HG03520 (cell line): ENCODE measurements at regions not wholly inside any gene's neighbourhood (a gene's known extent, or its start where the extent isn't known, plus 50 kb on each side); places are given as distances from the start of the nearest gene placed in this dataset.

Source experiments
- ATAC-seq: cut with Tn5 transposase; IDR thresholded peaks from one replicate; pipeline ENCODE4 v1.9.1; 2021; ENCODE audit warnings: mild to moderate bottlenecking, moderate library complexity; ENCODE audit not compliant: unreplicated experiment

DNA sequence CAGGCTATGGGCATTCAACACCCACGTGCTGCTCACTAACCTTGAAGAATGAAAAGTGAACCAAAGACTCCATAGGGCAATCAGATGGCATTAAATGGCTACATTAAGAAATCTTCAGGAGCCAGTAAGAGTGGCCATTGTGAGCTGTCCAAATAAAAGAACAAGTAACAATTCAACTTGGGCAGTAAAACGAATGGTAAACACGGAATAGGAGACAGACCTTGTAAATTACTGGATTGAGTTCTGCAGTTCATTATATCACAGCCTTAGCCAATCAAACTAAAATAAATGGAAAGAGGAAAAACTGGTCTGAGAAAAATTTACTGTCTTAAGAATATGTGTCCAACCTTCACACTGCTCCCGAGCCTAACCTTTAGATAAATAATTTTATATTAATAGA is 306.5 kb upstream of the ZNF521 start:
- no peak for ATAC-seq

DNA sequence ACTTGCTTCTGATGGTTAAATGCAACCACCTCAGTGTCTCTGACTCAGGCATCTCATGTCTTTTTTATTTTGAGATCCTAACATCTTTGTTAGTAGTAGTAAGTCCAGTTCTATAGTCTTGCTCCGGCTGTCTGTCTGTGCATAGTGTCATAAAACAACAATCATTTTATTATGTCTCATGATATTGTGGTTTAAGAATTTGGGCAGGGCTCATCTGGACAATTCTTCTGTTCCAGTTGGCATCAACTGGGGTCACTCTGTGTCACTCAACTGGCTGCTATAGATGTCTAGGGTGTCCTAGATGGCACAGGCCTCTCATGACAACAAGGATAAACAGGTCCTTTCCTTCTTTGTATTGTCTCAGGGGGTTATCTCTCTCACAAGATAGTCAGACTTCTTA is 299.6 kb upstream of the ZNF521 start:
- no peak for ATAC-seq

DNA sequence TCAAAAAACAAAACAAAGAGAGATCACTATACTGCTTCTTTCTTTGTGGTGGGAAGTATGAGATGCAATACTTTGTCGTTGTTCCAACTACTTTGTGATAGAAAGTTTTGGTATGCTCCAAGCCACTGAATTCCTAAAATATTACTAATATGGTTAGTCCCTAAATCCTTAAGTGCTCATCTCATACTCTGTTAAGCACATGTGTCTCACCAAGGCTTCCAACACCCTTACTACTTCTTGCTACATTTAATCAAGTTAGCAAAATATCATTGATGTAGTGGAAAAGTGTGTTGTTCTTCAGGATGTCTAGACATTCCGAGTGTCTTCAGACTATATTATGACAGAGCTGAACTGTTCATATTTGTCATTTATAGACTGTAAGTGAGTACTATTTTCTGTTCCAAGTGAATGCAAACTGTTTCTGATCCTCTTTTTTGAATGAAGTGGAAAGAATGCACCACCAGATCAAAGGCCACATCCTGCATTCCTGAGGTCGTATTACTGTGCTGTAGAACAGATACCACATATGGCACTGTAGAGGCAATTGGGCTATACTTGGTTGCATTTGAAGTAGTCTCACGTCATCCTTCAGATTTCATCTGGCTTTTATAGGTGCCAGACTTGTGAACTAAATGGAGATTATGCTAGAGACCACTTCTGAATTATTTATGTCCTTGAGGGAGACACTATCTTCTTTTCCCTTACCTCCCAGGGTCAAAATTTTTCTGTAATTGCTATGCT is 298.4 kb upstream of the ZNF521 start:
- ATAC-seq = no peak

DNA sequence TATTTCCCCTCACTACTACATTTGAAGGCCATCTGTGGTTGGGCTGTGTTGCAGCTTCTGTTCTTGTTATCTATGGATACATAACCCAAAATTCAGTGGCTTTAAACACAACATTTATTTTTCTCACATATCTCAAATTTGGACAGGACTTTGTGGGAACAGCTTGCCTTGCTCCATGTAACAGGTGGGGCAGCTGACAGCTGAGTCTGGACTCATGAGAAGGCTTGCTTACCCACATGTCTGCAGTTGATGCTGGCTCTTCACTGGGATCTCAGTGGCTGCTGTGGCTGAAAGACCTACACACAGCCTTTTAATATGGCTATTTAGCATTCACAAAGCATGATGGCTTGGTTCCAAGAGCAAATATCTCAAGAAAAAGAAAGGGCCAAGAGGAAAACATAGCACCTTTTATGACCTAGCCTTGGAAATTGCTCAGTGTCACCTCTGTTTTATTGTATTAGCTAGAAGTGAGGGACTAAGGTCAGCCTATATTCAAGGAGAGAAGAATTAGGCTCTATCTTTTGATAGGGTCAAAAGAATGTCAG is 296.8 kb upstream of the ZNF521 start:
- ATAC-seq = no peak

DNA sequence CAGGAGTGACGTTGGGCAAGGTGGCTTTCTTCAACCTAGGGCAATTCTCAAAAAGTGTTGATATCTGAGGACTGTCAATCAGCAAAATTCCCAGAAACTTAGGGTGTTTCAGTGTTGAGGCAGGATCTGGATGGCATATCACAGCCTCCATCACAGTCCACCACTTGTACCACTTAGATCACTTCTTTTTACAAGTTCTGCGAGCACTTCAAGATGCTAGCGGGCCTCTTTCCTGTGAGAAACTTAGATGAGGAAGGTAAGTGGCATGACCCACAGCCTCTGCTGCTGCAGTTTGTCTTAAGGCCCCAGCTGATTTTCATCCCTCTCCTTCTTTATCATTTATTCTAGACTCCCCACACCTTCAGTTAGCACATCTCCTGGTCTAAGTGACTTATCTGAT is 295.4 kb upstream of the ZNF521 start:
- no peak for ATAC-seq

DNA sequence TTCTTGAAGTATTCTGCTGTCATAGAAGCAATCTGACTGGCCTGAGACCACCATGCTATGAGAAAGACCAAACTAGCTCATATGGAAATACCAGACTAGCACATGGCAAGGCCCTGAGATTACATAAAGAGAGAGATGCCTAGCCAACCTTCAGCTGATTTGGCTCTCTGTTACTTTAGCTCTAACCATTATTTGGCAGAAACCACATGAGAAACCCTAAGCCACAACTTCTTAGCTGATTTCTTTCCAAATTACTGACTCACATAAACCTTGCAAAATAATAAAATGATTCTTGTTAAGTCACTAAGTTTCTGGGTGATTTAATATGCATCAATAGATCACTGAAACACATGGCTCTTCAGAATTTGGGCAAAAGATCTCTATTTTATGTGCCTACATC is 295.0 kb upstream of the ZNF521 start:
- no peak for ATAC-seq

DNA sequence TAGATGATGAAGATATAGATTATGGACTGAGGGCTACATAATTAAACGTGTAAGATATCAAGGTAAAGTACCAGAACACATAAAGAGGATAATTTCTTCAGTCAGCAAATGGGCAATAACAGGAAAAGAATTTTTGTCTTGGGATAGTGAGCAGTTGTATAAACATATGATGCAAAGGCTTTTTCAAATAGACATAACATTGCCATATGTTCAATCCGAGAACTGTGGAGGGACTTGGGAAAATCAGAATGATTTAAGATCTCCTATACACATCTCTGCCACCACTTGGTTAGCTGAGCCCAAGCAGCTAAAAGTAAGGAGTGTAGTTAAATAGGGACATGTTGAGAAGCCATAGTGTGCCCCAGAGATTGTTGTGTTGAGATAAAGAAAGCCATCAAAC is 287.6 kb upstream of the ZNF521 start:
- no peak for ATAC-seq

DNA sequence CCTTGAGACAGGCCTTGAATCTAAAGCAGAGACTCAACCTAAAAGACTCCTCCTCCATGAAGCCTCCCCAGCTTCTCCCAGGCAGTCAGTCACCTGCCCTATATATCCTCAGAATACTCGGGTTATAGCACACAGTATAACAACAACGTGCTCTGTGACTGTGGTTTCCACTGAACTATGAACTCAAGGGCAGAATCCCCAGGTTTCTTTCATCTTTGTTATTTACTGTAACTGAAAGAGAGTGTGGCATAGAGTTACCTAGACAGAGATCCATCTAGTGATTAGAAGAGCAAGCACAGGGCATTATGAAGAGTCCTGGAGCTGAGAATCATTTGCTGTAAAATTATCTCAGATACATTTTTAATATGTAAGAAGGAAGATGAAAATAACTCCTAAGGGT is 281.6 kb upstream of the ZNF521 start:
- no peak for ATAC-seq

DNA sequence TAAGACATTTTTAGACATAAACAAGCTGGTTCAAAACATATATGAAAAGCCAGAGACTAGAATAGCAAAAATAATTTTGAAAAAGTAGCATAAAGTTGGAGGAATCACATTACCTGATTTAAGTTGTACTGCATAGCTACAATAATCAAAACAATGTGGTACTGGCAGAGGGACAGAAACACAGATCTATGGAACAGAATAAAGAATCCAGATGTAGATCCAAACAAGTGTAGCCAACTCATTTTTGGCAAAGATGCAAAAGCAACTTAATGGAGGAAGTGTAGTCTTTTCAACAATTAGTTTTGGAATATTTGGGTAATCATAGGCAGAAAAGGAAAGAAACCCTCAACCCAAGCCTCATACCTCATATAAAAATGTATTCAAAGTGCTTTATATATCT is 278.7 kb upstream of the ZNF521 start:
- ATAC-seq = no peak

DNA sequence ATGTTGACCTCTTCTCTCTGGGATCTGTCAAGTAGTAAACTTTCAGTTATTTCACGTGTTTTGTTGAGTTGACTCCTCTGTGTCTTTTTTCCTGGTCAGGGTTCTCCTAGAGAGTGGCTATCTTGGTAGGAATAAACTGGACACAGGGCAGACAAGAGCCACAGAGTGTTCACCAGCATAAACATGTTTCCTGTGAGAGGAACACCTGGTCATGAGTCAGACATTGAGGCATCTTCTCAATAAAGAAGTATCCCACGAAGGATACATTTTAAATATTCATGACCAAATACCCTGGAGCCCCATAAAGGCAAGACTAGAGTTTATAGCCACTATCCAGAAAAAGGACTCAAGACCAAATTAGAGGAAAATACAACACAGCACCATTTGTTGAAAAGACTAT is 269.7 kb upstream of the ZNF521 start:
- ATAC-seq = no peak

DNA sequence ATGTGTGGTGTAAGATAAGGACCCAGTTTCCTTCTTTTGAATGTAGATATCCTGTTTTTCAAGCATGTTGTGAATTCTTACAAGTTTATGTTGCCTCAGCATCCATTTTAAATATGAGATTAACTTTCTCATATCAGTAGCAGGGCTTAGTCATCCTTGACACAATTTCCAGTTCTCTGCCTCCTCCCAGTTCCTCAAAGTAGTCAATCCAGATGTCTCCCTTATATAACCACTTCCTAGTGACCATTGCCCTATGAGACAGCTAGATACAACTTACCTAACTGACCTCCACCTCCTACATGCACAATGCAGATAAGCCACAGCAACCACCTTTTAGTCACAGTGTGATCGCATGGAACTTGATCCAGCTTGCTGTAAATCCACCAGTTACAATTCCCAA is 269.2 kb upstream of the ZNF521 start:
- ATAC-seq = no peak

DNA sequence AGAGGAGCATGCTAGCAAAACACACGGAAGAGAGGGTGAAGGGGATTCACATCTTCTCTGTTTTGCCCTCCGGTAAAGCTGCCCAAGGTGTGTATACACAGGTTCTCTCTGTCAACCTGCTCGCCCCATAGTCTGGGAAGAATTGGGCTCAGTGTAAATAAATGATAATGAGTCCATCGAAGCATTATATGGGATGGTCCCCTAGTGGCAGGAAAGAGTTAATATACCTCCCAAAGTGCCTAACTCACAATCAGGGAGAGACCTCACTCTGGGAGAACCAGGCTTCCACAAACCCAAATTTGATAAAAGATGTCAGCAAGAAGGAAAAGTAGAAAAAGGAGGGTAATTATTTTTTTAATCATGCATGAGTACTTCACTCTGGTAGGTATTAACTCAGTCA is 262.2 kb upstream of the ZNF521 start:
- ATAC-seq = no peak

DNA sequence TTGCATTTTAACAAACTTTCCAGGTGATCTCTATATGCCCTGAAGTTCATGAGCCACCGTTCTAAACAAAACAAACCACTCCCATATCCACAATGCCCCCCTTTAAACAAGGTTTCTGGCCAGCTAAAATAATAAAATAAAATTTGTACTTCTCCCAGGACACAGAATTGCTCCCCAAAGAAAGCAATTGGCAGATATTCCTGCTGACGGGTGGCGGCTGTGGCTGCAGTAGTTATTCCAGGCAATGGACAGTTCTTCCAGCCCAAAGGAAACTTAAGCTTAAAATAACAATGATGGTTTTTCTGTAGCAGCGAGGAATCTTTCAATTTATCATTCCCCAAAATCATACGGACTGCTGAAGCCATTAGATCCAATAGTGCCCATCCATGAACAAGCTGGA is 260.5 kb upstream of the ZNF521 start:
- ATAC-seq = no peak

DNA sequence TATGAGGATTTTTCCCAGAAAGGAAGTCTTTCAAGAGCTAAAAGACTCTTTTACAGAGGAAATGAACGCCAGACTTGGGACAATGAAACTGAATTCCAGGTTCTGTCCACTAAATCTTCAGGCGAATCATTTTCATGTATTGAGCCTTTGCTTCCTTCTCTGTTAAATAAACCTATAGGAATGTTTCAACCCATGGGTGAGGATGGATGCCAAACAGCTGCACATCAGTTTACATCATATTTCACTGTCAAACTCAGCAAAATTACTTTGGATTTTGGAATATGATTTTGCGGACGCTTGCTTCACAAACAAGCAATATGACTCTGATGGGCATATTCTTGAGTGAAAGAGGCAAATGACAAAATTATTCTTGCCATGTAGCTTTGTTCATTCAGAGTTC is 256.1 kb upstream of the ZNF521 start:
- no peak for ATAC-seq

DNA sequence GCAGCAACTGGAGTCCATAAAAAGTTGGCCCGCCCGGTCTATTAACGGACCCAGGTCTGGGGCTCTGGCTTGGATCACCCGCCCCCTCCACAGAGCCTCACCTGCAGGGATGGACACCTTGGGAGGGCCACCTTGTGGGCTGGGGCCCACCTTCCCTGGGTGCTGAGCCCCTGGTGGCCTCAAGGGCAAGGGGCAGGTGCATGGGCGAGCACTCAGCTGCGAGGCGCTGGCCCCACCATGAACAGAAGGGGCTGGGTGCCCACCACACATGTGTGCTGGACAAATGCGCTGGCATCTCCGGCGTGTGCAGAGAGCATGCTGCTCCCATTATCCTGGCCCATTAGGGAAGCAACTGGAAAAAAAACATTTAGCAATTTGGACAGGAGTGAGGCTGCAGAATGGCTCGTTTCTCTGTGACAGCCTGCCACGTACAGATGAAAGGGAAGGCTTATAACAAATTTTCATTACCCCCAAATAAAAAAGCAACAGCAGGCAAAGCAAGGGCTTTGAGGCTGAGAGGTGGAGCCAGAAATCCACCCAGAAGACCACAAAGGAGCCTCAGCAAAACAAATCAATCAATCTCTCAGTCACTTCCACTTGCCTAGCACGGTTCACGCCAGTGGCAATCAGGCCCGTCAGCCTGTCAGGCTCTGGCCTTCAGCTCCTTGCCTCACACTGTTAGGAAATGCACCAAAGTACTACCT is 253.1 kb upstream of the ZNF521 start:
- ATAC-seq = no peak

DNA sequence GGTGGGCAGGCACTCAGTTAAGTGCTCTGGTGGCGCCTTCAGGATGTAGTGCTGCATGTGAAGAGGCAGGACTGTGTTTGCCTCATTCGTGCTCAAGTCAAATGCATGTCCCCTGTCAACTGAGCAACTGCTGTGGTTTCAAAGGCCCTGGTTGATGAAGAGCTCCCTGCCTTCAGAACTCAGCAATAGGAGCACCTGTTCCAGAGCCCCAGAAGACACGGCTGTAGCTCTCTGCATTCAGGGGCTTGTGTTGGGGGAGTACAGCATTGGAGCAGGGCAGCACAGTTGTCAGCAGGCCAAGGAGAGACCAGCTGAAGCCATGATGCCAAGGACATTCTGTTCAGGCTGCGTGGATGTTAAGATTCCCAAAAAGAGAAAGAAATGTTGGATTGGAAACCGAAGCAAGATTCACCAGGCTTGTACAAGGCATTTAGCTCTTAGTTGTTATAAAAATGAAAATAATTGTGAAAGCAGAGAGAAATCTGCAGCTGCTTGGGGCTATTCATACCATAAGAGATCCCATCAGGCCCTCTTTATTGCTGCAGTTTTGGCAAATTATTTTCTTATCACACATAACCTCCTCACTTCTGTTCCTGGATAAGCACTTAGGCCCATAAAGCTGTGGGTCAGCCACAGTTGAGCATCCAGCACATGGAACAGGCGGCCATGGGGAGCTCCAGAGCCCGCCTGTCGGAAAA is 252.4 kb upstream of the ZNF521 start:
- no peak for ATAC-seq

DNA sequence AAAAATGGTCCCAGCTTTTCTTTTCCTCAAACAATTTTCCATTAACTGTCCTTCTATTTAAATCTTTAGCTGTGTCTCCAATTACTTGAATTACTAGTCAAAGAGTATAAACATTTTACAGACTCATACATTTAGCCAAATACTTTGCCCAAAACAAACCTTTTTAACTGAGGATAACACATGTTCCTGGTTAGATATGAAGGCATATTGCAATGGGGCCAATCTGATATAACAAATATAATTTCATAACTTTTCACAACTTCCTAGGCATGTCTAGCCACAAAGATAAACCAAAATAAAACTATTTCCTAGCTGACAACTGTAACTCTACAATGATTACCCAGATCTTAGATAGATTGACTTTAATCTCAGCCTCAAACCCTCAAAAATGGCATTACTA is 247.5 kb upstream of the ZNF521 start:
- no peak for ATAC-seq

DNA sequence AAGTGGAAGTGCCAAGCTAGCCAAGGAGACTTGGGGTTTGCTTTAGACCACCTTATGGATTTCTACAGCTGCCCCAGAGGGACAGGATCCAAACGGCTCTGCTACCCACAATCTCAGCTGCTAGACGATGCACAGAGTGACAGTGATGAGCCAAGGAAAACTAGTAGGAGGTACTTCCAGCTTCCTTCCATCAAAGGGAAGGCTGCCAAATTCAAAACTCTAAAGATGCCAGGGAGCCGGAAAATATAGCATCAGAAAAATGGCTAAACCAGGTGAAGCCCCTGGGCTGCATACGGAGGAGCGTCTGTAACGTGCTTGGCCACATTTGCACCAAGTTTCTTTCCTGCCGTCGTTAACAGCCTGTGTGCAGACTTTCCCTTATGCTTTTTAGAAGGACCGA is 245.5 kb upstream of the ZNF521 start:
- no peak for ATAC-seq

DNA sequence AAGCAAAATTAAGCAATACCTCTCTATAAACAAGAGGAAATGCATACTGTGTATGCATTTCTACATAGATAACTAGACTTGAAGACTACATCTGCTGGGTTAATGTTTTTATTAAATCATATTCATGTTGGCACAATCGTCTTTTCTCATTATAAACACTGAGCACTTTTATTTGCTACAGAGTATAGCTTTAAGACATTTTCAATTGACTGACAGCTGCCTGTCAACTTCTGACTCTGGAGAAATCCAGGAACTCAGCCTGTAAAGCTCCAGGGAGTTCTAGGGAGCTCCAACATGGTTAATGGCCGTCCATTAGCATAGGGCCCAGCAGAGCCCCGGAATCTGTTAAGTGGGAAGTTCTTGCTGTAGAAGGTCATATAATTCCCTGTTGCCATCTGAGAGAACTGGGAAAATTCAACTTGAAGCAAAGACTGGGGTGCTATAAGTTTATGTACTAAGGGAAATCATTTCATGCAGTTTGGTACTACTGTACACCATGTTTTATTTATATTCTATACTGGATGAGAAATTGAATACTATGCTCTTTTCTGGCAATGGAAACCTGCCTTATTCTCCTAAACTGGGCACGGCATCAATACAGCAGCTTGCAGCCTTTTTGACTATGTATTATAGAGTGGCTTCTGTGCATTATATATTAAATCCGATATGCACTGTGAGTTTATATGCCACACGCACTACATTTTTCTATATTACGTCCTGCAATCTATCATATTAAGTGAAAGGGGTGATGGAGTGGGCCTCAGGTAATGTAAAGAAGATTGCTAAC is 243.5 kb upstream of the ZNF521 start:
- no peak for ATAC-seq

DNA sequence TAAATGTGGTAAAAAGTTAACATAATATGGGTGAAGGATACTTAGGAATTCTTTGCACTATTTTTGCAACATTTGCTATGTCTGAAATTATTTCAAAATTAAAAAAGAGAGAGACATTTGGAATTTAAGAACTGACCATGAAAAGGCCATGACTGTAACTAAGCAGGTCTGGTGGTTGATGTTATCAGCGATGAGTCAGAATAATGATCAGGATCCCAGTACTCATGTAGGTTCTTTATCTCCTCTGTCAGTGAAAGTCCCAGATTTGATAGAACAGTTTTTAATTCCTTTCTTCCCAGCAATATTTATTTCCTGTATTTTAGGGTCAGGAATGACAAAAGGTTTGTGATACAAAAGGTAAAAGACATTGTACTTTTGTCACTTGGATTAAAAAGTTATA is 242.4 kb upstream of the ZNF521 start:
- no peak for ATAC-seq

DNA sequence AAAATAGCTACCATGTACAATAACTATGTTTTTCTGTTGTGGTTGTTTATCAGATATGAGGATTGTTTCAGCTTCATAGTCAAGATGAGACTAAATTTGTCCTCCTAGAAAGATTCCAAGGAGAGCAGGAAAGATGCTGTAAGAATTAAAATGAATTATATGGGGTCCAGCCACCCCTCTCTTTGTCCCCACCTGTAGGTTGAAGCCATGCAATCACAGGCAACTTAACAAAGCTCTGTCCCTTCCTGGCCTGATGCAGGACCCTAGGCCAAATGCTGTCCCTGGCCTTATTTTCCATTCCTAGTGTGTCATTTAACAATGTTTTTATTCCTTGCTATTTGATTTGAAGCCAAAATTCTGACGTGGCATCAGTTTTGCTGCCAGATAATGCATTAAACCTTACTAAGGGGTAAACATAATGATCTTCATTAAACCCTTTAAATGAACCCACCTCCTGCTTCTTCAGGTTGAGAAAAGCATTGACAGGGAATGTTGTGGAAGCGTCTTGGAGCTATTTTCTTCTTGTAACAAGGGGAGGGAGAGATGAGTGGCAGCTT is 240.9 kb upstream of the ZNF521 start:
- no peak for ATAC-seq
